ENCODE measurements at regions not wholly inside any gene's neighbourhood (a gene's known extent, or its start where the extent isn't known, plus 50 kb on each side); places are given as distances from the start of the nearest gene placed in this dataset.
A peak's percentile ranks its signal among the peaks of the same experiment; 100 is the strongest.
"Not testable (repeated sequence)": the region's sequence is repeated elsewhere in the genome, so short reads cannot be mapped to it uniquely, and the experiment has no call there.

GRCh38 chr18:66866427-66866940 is 262.6 kb upstream of the CDH19 start:
- not testable (repeated sequence) for DNase-seq

- DNase-seq: no peak
These were observed 234.6 kb upstream of the CDH19 start for GRCh38 chr18:66838340-66838987.

GRCh38 chr18:66833646-66834045 is 229.8 kb upstream of the CDH19 start:
- DNase-seq: no peak

GRCh38 chr18:66826211-66826610 is 222.3 kb upstream of the CDH19 start:
- DNase-seq: no peak

GRCh38 chr18:66825347-66825746 is 221.5 kb upstream of the CDH19 start:
- DNase-seq: no peak

- DNase-seq: no peak
These were observed 215.3 kb upstream of the CDH19 start for GRCh38 chr18:66819235-66819634.

- no peak for DNase-seq
These were observed 209.2 kb upstream of the CDH19 start for GRCh38 chr18:66813138-66813537.

- DNase-seq: peak; percentile 80
These were observed 191.2 kb upstream of the CDH19 start for GRCh38 chr18:66795051-66795450.

GRCh38 chr18:66792466-66792865 is 188.6 kb upstream of the CDH19 start:
- peak; percentile 44 for DNase-seq

GRCh38 chr18:66780609-66781008 is 176.7 kb upstream of the CDH19 start:
- DNase-seq: no peak

GRCh38 chr18:66778048-66778447 is 174.2 kb upstream of the CDH19 start:
- peak; percentile 19 for DNase-seq

- no peak for DNase-seq
These were observed 165.5 kb upstream of the CDH19 start for GRCh38 chr18:66769375-66769774.

GRCh38 chr18:66764230-66764629 is 160.3 kb upstream of the CDH19 start:
- no peak for DNase-seq

GRCh38 chr18:66761166-66761565 is 157.3 kb upstream of the CDH19 start:
- DNase-seq: no peak

GRCh38 chr18:66760559-66760958 is 156.7 kb upstream of the CDH19 start:
- DNase-seq: no peak

GRCh38 chr18:66759050-66759828 is 155.3 kb upstream of the CDH19 start:
- no peak for DNase-seq

GRCh38 chr18:66757946-66758345 is 154.1 kb upstream of the CDH19 start:
- no peak for DNase-seq

GRCh38 chr18:66754335-66754734 is 150.4 kb upstream of the CDH19 start:
- DNase-seq: no peak

- no peak for DNase-seq
These were observed 148.8 kb upstream of the CDH19 start for GRCh38 chr18:66752733-66753132.

- peak; percentile 23 for DNase-seq
These were observed 145.7 kb upstream of the CDH19 start for GRCh38 chr18:66749481-66750035.

GRCh38 chr18:66749030-66749429 is 145.1 kb upstream of the CDH19 start:
- peak; percentile 12 for DNase-seq

GRCh38 chr18:66742832-66743231 is 138.9 kb upstream of the CDH19 start:
- DNase-seq: no peak

GRCh38 chr18:66735933-66736332 is 132.0 kb upstream of the CDH19 start:
- DNase-seq: no peak

GRCh38 chr18:66734451-66734850 is 130.6 kb upstream of the CDH19 start:
- DNase-seq: peak; percentile 67

All from fibroblast of skin of abdomen (primary cell).